Liver (tissue), 8 donors: ENCODE measurements at regions not wholly inside any gene's neighbourhood (a gene's known extent, or its start where the extent isn't known, plus 50 kb on each side); places are given as distances from the start of the nearest gene placed in this dataset.

Experiments
- DNase-seq: peaks from one replicate; pipeline ENCODE4 v3.0.0-alpha.2; 2017; ENCODE audit warnings: low spot score
- H3K27ac ChIP-seq, 2 donors: one replicate each; pipeline ENCODE4 v1.7.0; 2013; ENCODE audit warnings: inconsistent platforms in 2 of 2, low read length in 2 of 2, control low read depth in 1 of 2, low read depth in 1 of 2, mild to moderate bottlenecking in 1 of 2
- H3K27me3 ChIP-seq, 4 donors: one replicate each; pipeline versions ENCODE4 v1.6.1 to v1.7.0; 2013; ENCODE audit warnings: low read length in 3 of 4, inconsistent platforms in 1 of 4, mild to moderate bottlenecking in 1 of 4, moderate library complexity in 1 of 4; ENCODE audit not compliant: control insufficient read depth in 4 of 4, insufficient read depth in 4 of 4
- H3K36me3 ChIP-seq, 4 donors: one replicate each; pipeline versions ENCODE4 v1.6.1 to v1.7.0; 2013; ENCODE audit warnings: low read length in 3 of 4, mild to moderate bottlenecking in 3 of 4, low read depth in 1 of 4, moderate library complexity in 1 of 4; ENCODE audit not compliant: control insufficient read depth in 4 of 4, insufficient read depth in 3 of 4
- H3K4me1 ChIP-seq, 4 donors: one replicate each; pipeline versions ENCODE4 v1.6.1 to v1.7.0; 2013; ENCODE audit warnings: low read length in 3 of 4, mild to moderate bottlenecking in 3 of 4, moderate library complexity in 1 of 4; ENCODE audit not compliant: control insufficient read depth in 4 of 4, insufficient read depth in 4 of 4
- H3K4me3 ChIP-seq, 3 donors: one replicate each; pipeline versions ENCODE4 v1.6.1 to v1.7.0; 2013; ENCODE audit warnings: low read length in 3 of 3, control low read depth in 1 of 3, low read depth in 1 of 3, mild to moderate bottlenecking in 1 of 3
- H3K9ac ChIP-seq, 2 donors: one replicate each; pipeline ENCODE4 v1.7.0; 2013; ENCODE audit warnings: low read length in 2 of 2, mild to moderate bottlenecking in 2 of 2, moderate library complexity in 2 of 2, control low read depth in 1 of 2, low read depth in 1 of 2
- H3K9me3 ChIP-seq, 4 donors: one replicate each; pipeline versions ENCODE4 v1.6.1 to v1.7.0; 2013; ENCODE audit warnings: low read length in 3 of 4; ENCODE audit not compliant: control insufficient read depth in 4 of 4
- CTCF ChIP-seq: fragments of 150-350 bp; IDR thresholded peaks from 2 replicates; pipeline ENCODE4 v1.5.1; 2017; ENCODE audit warnings: improper control_type of control experiment, low read depth, low read length; ENCODE audit not compliant: missing input control
- EGR1 ChIP-seq, 2 donors: IDR thresholded peaks; 2 replicates each; pipeline ENCODE4 v1.6.1; 2016 to 2018; ENCODE audit warnings: antibody characterized with exemption in 2 of 2, low read depth in 2 of 2
- FOXA1 ChIP-seq: IDR thresholded peaks from 2 replicates; pipeline ENCODE4 v1.6.1; 2016; ENCODE audit warnings: antibody characterized with exemption
- FOXA2 ChIP-seq: IDR thresholded peaks from 2 replicates; pipeline ENCODE4 v1.6.1; 2016; ENCODE audit warnings: antibody characterized with exemption
- GABPA ChIP-seq, 2 donors: IDR thresholded peaks in 1 of 2; conservative IDR thresholded peaks in 1 of 2; 2 replicates each; pipeline ENCODE4 v1.6.1; 2016; ENCODE audit warnings: antibody characterized with exemption in 2 of 2, mild to moderate bottlenecking in 1 of 2, moderate library complexity in 1 of 2
- HNF4A ChIP-seq, 2 donors: conservative IDR thresholded peaks; 2 replicates each; pipeline ENCODE4 v1.6.1; 2016; ENCODE audit warnings: antibody characterized with exemption in 2 of 2, mild to moderate bottlenecking in 2 of 2
- HNF4G ChIP-seq: IDR thresholded peaks from 2 replicates; pipeline ENCODE4 v1.6.1; 2016; ENCODE audit warnings: antibody characterized with exemption
- JUND ChIP-seq, 2 donors: IDR thresholded peaks; 2 replicates each; pipeline ENCODE4 v1.6.1; 2016; ENCODE audit warnings: antibody characterized with exemption in 2 of 2
- NR2F2 ChIP-seq: IDR thresholded peaks from 2 replicates; pipeline ENCODE4 v1.6.1; 2016; ENCODE audit warnings: antibody characterized with exemption
- RAD21 ChIP-seq, 2 donors: IDR thresholded peaks; 2 replicates each; pipeline ENCODE4 v1.6.1; 2016; ENCODE audit warnings: antibody characterized with exemption in 2 of 2, mild to moderate bottlenecking in 2 of 2
- REST ChIP-seq: IDR thresholded peaks from 2 replicates; pipeline ENCODE4 v1.6.1; 2016; ENCODE audit warnings: antibody characterized with exemption, mild to moderate bottlenecking
- SP1 ChIP-seq: IDR thresholded peaks from 2 replicates; pipeline ENCODE4 v1.6.1; 2018; ENCODE audit warnings: antibody characterized with exemption, mild to moderate bottlenecking
- TAF1 ChIP-seq: conservative IDR thresholded peaks from 2 replicates; pipeline ENCODE4 v1.6.1; 2016; ENCODE audit warnings: antibody characterized with exemption, mild to moderate bottlenecking
- YY1 ChIP-seq: IDR thresholded peaks from 2 replicates; pipeline ENCODE4 v1.6.1; 2016; ENCODE audit warnings: antibody characterized with exemption, mild to moderate bottlenecking
- ZBTB33 ChIP-seq: IDR thresholded peaks from 2 replicates; pipeline ENCODE4 v1.6.1; 2016; ENCODE audit warnings: antibody characterized with exemption
- WGBS: extraction: QIAGEN DNeasy Blood & Tissue Kit; methylation state at CpG from one replicate; pipeline ENCODE4 v1.1.7; 2013; 5-methylcytosine and 5-hydroxymethylcytosine counted together
- donor health status: healthy.
- donor health status: healthy.
- donor health status: healthy.
- donor health status: healthy.
- donor health status: healthy.

GRCh38 chr5:145158730-145159129, 676.4 kb downstream of the PRELID2 start:
- no peak for TF ChIP-seq ZBTB33
- no peak for TF ChIP-seq NR2F2
- no peak for TF ChIP-seq FOXA2
- no peak for TF ChIP-seq RAD21 (IDR thresholded peaks at IDR 0.05)
- TF ChIP-seq REST = no peak
- TF ChIP-seq HNF4G = no peak
- no peak for TF ChIP-seq SP1
- TF ChIP-seq CTCF = no peak
- no peak for TF ChIP-seq FOXA1
- TF ChIP-seq EGR1 (IDR thresholded peaks at IDR 0.05; ENCODE audit: low read depth in 2 of 2) = no peak
- no peak for TF ChIP-seq JUND (IDR thresholded peaks at IDR 0.05)
- TF ChIP-seq HNF4A (conservative IDR thresholded peaks at IDR 0.05) = no peak
- TF ChIP-seq GABPA (IDR thresholded peaks at IDR 0.05 in 1 of 2, conservative IDR thresholded peaks at IDR 0.05 in 1 of 2) = no peak
- no peak for TF ChIP-seq YY1
- no peaks in the 10 kb centered on the region for H3K36me3 ChIP-seq
- no peaks in the 10 kb centered on the region for H3K4me1 ChIP-seq
- no peak for DNase-seq
- H3K9me3 ChIP-seq = no peaks in the 10 kb centered on the region
- H3K27me3 ChIP-seq = peaks cover 0 to 2% (median 1%) of the 10 kb centered on the region in 4 donors
- H3K27ac ChIP-seq = no peak overlapping the region
- 18% methylated on average over 4 of the region's 4 CpGs for WGBS
- no peak overlapping the region for H3K9ac ChIP-seq
- H3K4me3 ChIP-seq = no peak overlapping the region

GRCh38 chr5:145157841-145158240, 677.3 kb downstream of the PRELID2 start:
- no peak for DNase-seq
- no peak overlapping the region for H3K9ac ChIP-seq
- H3K4me3 ChIP-seq = no peak overlapping the region
- no peaks in the 10 kb centered on the region for H3K9me3 ChIP-seq
- H3K4me1 ChIP-seq = no peaks in the 10 kb centered on the region
- TF ChIP-seq ZBTB33 = no peak
- TF ChIP-seq TAF1 = no peak
- no peaks in the 10 kb centered on the region for H3K36me3 ChIP-seq
- H3K27me3 ChIP-seq = peaks cover 0 to 2% (median 1%) of the 10 kb centered on the region in 4 donors
- no peak overlapping the region for H3K27ac ChIP-seq
